ENCODE measurements at regions not wholly inside any gene's neighbourhood (a gene's known extent, or its start where the extent isn't known, plus 50 kb on each side); places are given as distances from the start of the nearest gene placed in this dataset.

GRCh38 chr7:52297128-52297527, 738.3 kb upstream of the POM121L12 start:
- H3K9me3 ChIP-seq: 0 out of 2 replicates have a peak, but pooled peaks cover 4% of the 10 kb centered on the region
- no peak overlapping the region for H3K4me3 ChIP-seq (ENCODE audit: low read depth, low read length)
- no peak for DNase-seq
- no peaks in the 10 kb centered on the region for H3K36me3 ChIP-seq
- no peak for TF ChIP-seq CTCF (IDR thresholded peaks at IDR 0.05; ENCODE audit: low read depth, low read length)
- H3K4me1 ChIP-seq: no peaks in the 10 kb centered on the region
- H3K27me3 ChIP-seq: no peaks in the 10 kb centered on the region

DNA sequence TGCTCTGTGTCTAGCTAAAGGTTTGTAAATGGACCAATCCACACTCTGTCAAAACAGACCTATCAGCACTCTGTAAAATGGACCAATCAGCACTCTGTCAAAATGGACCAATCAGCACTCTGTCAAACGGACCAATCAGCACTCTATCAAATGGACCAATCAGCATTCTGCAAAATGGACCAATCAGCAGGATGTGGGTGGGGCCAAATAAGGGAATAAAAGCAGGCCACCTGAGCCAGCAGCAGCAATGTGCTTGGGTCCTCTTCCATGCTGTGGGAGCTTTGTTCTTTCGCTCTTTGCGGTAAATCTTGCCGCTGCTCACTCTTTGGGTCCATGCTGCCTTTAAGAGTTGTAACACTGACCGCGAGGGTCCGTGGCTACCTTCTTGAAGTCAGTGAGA, 740.5 kb upstream of the POM121L12 start:
- no peak for TF ChIP-seq CTCF (IDR thresholded peaks at IDR 0.05; ENCODE audit: low read depth, low read length)
- no peaks in the 10 kb centered on the region for H3K27me3 ChIP-seq
- H3K4me3 ChIP-seq (ENCODE audit: low read depth, low read length): no peak overlapping the region
- H3K36me3 ChIP-seq: no peaks in the 10 kb centered on the region
- no peaks in the 10 kb centered on the region for H3K4me1 ChIP-seq
- 0 out of 2 replicates have a peak, but pooled peaks cover 4% of the 10 kb centered on the region for H3K9me3 ChIP-seq
- DNase-seq: no peak

GRCh38 chr7:52289247-52289646, 746.2 kb upstream of the POM121L12 start:
- Histone ChIP-seq H3K27me3 (no peaks in the 10 kb centered on the region), H3K36me3 (no peaks in the 10 kb centered on the region), H3K4me1 (no peaks in the 10 kb centered on the region), H3K4me3 (ENCODE audit: low read depth, low read length) (no peak overlapping the region), H3K9me3 (no peaks in the 10 kb centered on the region)
- no peak for DNase-seq
- TF ChIP-seq CTCF (IDR thresholded peaks at IDR 0.05; ENCODE audit: low read depth, low read length): no peak

GRCh38 chr7:52287698-52288097, 747.7 kb upstream of the POM121L12 start:
- no peak for TF ChIP-seq CTCF (IDR thresholded peaks at IDR 0.05; ENCODE audit: low read depth, low read length)
- DNase-seq: no peak
- Histone ChIP-seq H3K36me3 (no peaks in the 10 kb centered on the region), H3K4me1 (no peaks in the 10 kb centered on the region), H3K4me3 (ENCODE audit: low read depth, low read length) (no peak overlapping the region), H3K9me3 (no peaks in the 10 kb centered on the region), H3K27me3 (no peaks in the 10 kb centered on the region)

DNA sequence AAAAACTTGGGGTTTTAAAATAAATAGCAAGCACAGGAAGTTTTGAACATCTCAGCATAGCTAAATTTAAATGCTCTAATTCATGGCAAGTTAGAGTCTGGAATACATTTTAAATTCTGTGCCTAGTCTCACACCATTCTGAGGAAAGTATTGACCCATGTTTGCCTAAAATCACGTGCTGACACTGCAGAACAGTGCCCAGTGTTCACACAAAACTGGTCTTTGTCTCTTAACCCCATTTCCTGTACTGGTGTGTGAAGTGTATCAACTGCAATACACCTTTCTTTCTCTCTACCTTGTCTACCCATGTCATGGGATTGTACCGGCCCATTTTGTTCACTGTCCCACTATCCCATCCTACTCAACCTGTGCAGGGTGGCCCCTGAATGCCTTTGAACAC, 749.7 kb upstream of the POM121L12 start:
- H3K9me3 ChIP-seq: no peaks in the 10 kb centered on the region
- no peaks in the 10 kb centered on the region for H3K27me3 ChIP-seq
- no peak for DNase-seq
- no peaks in the 10 kb centered on the region for H3K4me1 ChIP-seq
- H3K4me3 ChIP-seq (ENCODE audit: low read depth, low read length): no peak overlapping the region
- no peaks in the 10 kb centered on the region for H3K36me3 ChIP-seq
- TF ChIP-seq CTCF (IDR thresholded peaks at IDR 0.05; ENCODE audit: low read depth, low read length): no peak

- H3K4me1 ChIP-seq: no peaks in the 10 kb centered on the region
- no peak overlapping the region for H3K4me3 ChIP-seq (ENCODE audit: low read depth, low read length)
- no peak for DNase-seq
- H3K27me3 ChIP-seq: no peaks in the 10 kb centered on the region
- no peak for TF ChIP-seq CTCF (IDR thresholded peaks at IDR 0.05; ENCODE audit: low read depth, low read length)
- H3K36me3 ChIP-seq: no peaks in the 10 kb centered on the region
- H3K9me3 ChIP-seq: no peaks in the 10 kb centered on the region
These were observed 752.1 kb upstream of the POM121L12 start for GRCh38 chr7:52283335-52283734.

Data from BE2C (cell line).